ENCODE measurements at regions not wholly inside any gene's neighbourhood (a gene's known extent, or its start where the extent isn't known, plus 50 kb on each side); places are given as distances from the start of the nearest gene placed in this dataset.
A peak's percentile ranks its signal among the peaks of the same experiment; 100 is the strongest.

- DNase-seq, result no peak
- H3K4me3 ChIP-seq, result no peak overlapping the region
- no peak overlapping the region for H3K27ac ChIP-seq
- H3K9me3 ChIP-seq, result no peaks in the 10 kb centered on the region
- TF ChIP-seq POLR2A (IDR thresholded peaks at IDR 0.05), result no peak
- TF ChIP-seq, protein P1, sequence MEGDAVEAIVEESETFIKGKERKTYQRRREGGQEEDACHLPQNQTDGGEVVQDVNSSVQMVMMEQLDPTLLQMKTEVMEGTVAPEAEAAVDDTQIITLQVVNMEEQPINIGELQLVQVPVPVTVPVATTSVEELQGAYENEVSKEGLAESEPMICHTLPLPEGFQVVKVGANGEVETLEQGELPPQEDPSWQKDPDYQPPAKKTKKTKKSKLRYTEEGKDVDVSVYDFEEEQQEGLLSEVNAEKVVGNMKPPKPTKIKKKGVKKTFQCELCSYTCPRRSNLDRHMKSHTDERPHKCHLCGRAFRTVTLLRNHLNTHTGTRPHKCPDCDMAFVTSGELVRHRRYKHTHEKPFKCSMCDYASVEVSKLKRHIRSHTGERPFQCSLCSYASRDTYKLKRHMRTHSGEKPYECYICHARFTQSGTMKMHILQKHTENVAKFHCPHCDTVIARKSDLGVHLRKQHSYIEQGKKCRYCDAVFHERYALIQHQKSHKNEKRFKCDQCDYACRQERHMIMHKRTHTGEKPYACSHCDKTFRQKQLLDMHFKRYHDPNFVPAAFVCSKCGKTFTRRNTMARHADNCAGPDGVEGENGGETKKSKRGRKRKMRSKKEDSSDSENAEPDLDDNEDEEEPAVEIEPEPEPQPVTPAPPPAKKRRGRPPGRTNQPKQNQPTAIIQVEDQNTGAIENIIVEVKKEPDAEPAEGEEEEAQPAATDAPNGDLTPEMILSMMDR (IDR thresholded peaks at IDR 0.05), result no peak
- no peaks in the 10 kb centered on the region for H3K27me3 ChIP-seq
- H3K4me1 ChIP-seq, result no peaks in the 10 kb centered on the region
- H3K36me3 ChIP-seq, result no peaks in the 10 kb centered on the region
These were observed 198.0 kb upstream of the ZFP64 start for GRCh38 chr20:52389606-52390005.

GRCh38 chr20:52383995-52384621 is 192.5 kb upstream of the ZFP64 start:
- no peaks in the 10 kb centered on the region for H3K27me3 ChIP-seq
- no peak for TF ChIP-seq POLR2A (IDR thresholded peaks at IDR 0.05)
- TF ChIP-seq, protein P1 (IDR thresholded peaks at IDR 0.05), result no peak
- H3K27ac ChIP-seq, result no peak overlapping the region
- no peaks in the 10 kb centered on the region for H3K4me1 ChIP-seq
- DNase-seq, result no peak
- H3K4me3 ChIP-seq, result no peak overlapping the region
- H3K9me3 ChIP-seq, result peaks cover 0 to 4% (median 0%) of the 10 kb centered on the region in 4 donors
- H3K36me3 ChIP-seq, result no peaks in the 10 kb centered on the region

DNA sequence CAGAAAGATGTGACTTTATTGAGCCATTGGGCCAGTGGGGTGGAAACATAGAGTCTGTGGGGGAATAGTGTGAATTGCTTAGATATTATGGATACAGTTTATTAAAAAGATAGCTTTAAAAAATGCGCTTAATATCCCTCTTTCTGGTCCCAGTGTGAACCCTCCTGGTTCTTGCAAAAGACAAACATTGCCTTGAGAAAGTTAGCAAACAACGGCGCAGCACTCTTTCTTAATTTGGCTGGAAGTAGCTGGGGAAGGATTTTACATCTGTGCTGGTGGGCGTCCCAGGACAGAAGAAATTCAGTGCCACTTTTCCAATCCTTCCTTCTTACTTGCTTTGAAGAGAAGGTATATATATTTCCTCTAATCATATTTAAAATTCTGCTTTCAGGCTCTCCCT is 191.4 kb upstream of the ZFP64 start:
- no peak overlapping the region for H3K27ac ChIP-seq
- peaks cover 0 to 4% (median 0%) of the 10 kb centered on the region in 4 donors for H3K9me3 ChIP-seq
- no peaks in the 10 kb centered on the region for H3K27me3 ChIP-seq
- no peak overlapping the region for H3K4me3 ChIP-seq
- H3K36me3 ChIP-seq, result no peaks in the 10 kb centered on the region
- TF ChIP-seq, protein P1 (IDR thresholded peaks at IDR 0.05), result no peak
- no peak for TF ChIP-seq POLR2A (IDR thresholded peaks at IDR 0.05)
- DNase-seq, result no peak
- no peaks in the 10 kb centered on the region for H3K4me1 ChIP-seq

GRCh38 chr20:52379723-52380336 is 188.3 kb upstream of the ZFP64 start:
- DNase-seq, result peak in 1 of 3 donors; percentile 61

DNA sequence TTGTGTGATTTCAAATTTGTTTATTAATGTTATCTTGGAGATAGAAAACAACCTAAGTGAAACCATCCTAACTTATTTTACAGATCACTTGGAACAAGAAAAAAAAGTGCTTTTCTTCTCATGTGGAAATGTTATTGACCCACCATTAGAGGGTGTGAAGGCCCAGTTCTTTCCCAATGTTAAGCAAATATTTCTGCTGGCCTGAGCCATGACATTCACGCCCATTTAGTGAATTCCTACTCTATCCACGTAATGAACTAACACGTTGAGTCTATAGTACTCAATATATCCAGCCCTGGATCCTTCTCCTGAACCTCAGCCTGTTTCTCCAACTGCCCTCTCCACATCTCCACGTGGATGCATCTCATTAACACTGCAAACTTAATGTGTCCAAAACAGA is 180.6 kb upstream of the ZFP64 start:
- Histone ChIP-seq H3K36me3 (no peaks in the 10 kb centered on the region), H3K9me3 (no peaks in the 10 kb centered on the region), H3K4me3 (no peak overlapping the region), H3K4me1 (no peaks in the 10 kb centered on the region), H3K27ac (no peak overlapping the region), H3K27me3 (no peaks in the 10 kb centered on the region)
- no peak for DNase-seq
- TF ChIP-seq, protein P1 (IDR thresholded peaks at IDR 0.05), result no peak
- TF ChIP-seq POLR2A (IDR thresholded peaks at IDR 0.05), result no peak

More at GRCh38 chr20:52379723-52380336, 188.3 kb upstream of the ZFP64 start:
- no peak overlapping the region for H3K4me3 ChIP-seq
- H3K27ac ChIP-seq, result no peak overlapping the region
- TF ChIP-seq, protein P1 (IDR thresholded peaks at IDR 0.05), result peak; percentile 55 to 92 (median 71)
- TF ChIP-seq POLR2A (IDR thresholded peaks at IDR 0.05), result no peak
- H3K4me1 ChIP-seq, result no peaks in the 10 kb centered on the region
- no peaks in the 10 kb centered on the region for H3K27me3 ChIP-seq
- peaks cover 0 to 4% (median 0%) of the 10 kb centered on the region in 4 donors for H3K9me3 ChIP-seq
- H3K36me3 ChIP-seq, result no peaks in the 10 kb centered on the region

All from Peyer's patch (tissue), 4 donors.